ENCODE measurements at regions not wholly inside any gene's neighbourhood (a gene's known extent, or its start where the extent isn't known, plus 50 kb on each side); places are given as distances from the start of the nearest gene placed in this dataset.

DNA sequence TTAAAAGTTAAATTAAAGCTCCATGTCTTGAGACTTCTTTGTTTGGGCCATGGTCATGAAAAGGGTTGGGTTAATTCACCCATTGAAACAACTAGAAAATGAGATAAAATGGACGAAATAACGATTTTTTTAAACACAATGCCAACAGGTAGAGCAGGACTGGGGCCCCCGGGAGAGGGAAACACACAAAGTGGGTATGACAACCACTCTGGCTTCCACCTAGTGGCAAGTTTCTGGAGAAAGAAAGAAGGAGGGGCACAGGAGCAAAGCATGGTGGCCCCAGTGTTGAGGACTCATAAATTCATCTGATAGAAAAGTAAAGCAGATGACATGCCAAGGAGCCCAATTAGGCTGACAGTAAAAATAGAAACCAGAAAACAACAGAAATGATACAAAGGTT, 68.4 kb downstream of the MYEOV start:
- H3K9me3 ChIP-seq (ENCODE audit: control insufficient read depth, insufficient read depth, low read length) = peaks cover 5% of the 10 kb centered on the region
- 85% methylated on average over 3 of the region's 3 CpGs for WGBS (ENCODE audit: insufficient coverage)
- no peaks in the 10 kb centered on the region for H3K27me3 ChIP-seq (ENCODE audit: control insufficient read depth, insufficient read depth, low read length)
- H3K4me3 ChIP-seq (ENCODE audit: low read depth, low read length) = no peak overlapping the region
- DNase-seq (ENCODE audit: low read depth in 4 of 6, low spot score in 6 of 6) = no peak
- H3K36me3 ChIP-seq (ENCODE audit: control insufficient read depth, insufficient read depth, low read length) = no peaks in the 10 kb centered on the region
- H3K27ac ChIP-seq (ENCODE audit: low read depth, low read length) = no peak overlapping the region
- no peaks in the 10 kb centered on the region for H3K4me1 ChIP-seq (ENCODE audit: control insufficient read depth, insufficient read depth, low read length)

DNA sequence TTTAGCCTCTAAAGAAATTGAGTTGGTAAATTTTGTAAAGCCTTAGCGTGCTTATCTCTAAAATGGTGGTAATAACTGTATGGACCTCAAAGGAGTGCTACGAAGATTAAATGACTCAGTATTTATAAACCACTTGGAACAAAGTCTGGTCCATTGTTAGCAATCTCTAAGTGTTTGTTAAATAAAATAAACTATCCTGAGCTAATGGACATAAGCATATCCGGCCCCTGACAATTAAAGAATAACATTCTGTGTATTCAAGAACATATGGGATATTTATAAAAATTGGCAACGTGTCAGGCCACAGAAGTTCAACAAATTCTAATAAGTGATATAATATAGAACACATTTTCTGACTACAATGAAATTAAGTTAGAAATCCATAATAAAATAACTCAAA, 71.0 kb downstream of the MYEOV start:
- Histone ChIP-seq H3K36me3 (ENCODE audit: control insufficient read depth, insufficient read depth, low read length) (no peaks in the 10 kb centered on the region), H3K4me1 (ENCODE audit: control insufficient read depth, insufficient read depth, low read length) (peaks cover 3% of the 10 kb centered on the region), H3K27me3 (ENCODE audit: control insufficient read depth, insufficient read depth, low read length) (no peaks in the 10 kb centered on the region), H3K27ac (ENCODE audit: low read depth, low read length) (no peak overlapping the region), H3K9me3 (ENCODE audit: control insufficient read depth, insufficient read depth, low read length) (peaks cover under 1% of the 10 kb centered on the region), H3K4me3 (ENCODE audit: low read depth, low read length) (no peak overlapping the region)
- 100% methylated on average over 1 of the region's 4 CpGs for WGBS (ENCODE audit: insufficient coverage)
- no peak for DNase-seq (ENCODE audit: low read depth in 4 of 6, low spot score in 6 of 6)

DNA sequence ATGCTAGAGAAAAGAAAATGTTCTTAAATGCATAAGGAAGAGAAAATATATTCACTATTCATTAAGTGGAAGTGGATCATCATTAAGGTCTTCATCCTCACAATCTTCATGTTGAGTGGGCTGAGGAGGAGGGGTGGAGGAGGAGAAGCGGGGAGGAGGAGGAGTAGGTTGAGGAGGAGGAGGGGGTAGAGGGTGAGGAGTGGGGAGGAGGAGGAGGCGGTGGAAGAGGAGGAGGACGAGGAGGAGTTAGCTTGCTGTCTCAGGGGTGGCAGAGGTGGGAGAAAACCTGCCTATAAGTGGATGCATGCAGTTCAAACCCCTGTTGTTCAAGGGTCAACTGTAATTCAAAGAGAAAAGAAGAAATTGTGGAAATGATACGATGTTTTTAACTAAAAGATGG, 71.6 kb downstream of the MYEOV start:
- DNase-seq (ENCODE audit: low read depth in 4 of 6, low spot score in 6 of 6) = no peak
- Histone ChIP-seq H3K4me3 (ENCODE audit: low read depth, low read length) (no peak overlapping the region), H3K4me1 (ENCODE audit: control insufficient read depth, insufficient read depth, low read length) (peaks cover 3% of the 10 kb centered on the region), H3K9me3 (ENCODE audit: control insufficient read depth, insufficient read depth, low read length) (no peaks in the 10 kb centered on the region), H3K36me3 (ENCODE audit: control insufficient read depth, insufficient read depth, low read length) (no peaks in the 10 kb centered on the region), H3K27me3 (ENCODE audit: control insufficient read depth, insufficient read depth, low read length) (no peaks in the 10 kb centered on the region), H3K27ac (ENCODE audit: low read depth, low read length) (no peak overlapping the region)
- WGBS (ENCODE audit: insufficient coverage) = 27% methylated on average over 2 of the region's 4 CpGs

DNA sequence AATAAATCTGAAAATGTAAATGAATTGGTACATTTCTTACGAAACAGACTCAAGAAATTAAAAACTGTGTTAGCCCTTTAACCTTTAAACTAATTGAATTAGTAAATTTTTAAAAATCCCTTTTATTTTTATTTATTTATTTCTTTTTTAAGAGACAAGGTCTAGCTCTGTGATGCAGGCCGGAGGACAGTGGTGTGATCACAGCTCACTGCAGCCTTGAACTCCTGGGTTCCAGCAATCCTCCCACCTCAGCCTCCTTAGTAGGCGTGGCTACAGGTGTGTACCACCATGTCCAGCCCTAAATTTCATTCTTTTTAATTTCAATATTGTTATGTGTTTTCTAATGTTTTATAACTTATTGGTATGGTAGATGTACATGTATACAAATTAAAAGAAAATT, 72.6 kb downstream of the MYEOV start:
- Histone ChIP-seq H3K4me3 (ENCODE audit: low read depth, low read length) (no peak overlapping the region), H3K36me3 (ENCODE audit: control insufficient read depth, insufficient read depth, low read length) (no peaks in the 10 kb centered on the region), H3K27me3 (ENCODE audit: control insufficient read depth, insufficient read depth, low read length) (no peaks in the 10 kb centered on the region), H3K4me1 (ENCODE audit: control insufficient read depth, insufficient read depth, low read length) (peaks cover 3% of the 10 kb centered on the region), H3K27ac (ENCODE audit: low read depth, low read length) (no peak overlapping the region), H3K9me3 (ENCODE audit: control insufficient read depth, insufficient read depth, low read length) (no peaks in the 10 kb centered on the region)
- no CpG with 5 or more reads among the region's 3 CpGs for WGBS (ENCODE audit: insufficient coverage)
- no peak for DNase-seq (ENCODE audit: low read depth in 4 of 6, low spot score in 6 of 6)

GRCh38 chr11:69367211-69367964, 73.4 kb downstream of the MYEOV start:
- H3K27ac ChIP-seq (ENCODE audit: low read depth, low read length) = no peak overlapping the region
- H3K9me3 ChIP-seq (ENCODE audit: control insufficient read depth, insufficient read depth, low read length) = no peaks in the 10 kb centered on the region
- H3K27me3 ChIP-seq (ENCODE audit: control insufficient read depth, insufficient read depth, low read length) = no peaks in the 10 kb centered on the region
- 84% methylated on average over 11 of the region's 13 CpGs for WGBS (ENCODE audit: insufficient coverage)
- no peaks in the 10 kb centered on the region for H3K36me3 ChIP-seq (ENCODE audit: control insufficient read depth, insufficient read depth, low read length)
- no peak for DNase-seq (ENCODE audit: low read depth in 4 of 6, low spot score in 6 of 6)
- H3K4me1 ChIP-seq (ENCODE audit: control insufficient read depth, insufficient read depth, low read length) = peaks cover 3% of the 10 kb centered on the region
- no peak overlapping the region for H3K4me3 ChIP-seq (ENCODE audit: low read depth, low read length)

DNA sequence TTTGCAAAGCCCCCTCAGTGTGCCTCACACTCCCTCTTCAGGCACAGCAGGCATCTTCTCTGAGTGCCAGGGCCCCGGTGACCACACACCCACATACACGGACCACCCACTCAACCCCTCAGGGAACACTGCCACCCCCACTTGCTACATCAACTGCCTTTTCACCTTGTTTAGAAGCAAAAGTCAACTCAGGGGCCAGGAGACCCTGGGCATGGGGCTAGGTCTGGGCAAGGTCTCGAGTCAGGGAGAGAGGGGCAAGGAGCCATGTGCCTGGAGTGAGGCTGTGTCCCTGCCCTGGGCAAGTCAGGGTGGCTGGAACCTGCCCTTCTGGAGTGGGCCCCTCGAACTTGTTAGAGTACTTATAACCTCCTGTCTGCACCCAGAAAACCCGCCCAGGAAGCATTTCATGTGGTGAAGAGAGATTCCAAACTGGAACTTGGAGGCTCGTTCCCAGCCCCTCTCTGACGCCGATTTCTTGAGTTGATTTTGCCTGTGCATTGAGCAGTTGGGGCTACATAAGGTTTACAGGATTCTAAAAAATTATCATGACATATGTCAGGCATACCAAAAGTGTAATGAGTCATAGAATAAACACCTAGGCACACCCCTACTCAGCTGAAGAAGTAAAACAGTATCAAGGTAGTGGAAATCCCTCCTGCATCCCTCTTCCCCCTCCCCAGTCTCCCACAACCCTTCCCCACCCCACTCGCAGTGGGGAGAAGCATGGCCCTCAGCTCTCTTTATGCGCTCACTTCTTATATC, 74.3 kb downstream of the MYEOV start:
- no peak for DNase-seq (ENCODE audit: low read depth in 4 of 6, low spot score in 6 of 6)
- no peak overlapping the region for H3K27ac ChIP-seq (ENCODE audit: low read depth, low read length)
- 69% methylated on average over 5 of the region's 10 CpGs for WGBS (ENCODE audit: insufficient coverage)
- H3K27me3 ChIP-seq (ENCODE audit: control insufficient read depth, insufficient read depth, low read length) = no peaks in the 10 kb centered on the region
- peaks cover 3% of the 10 kb centered on the region for H3K4me1 ChIP-seq (ENCODE audit: control insufficient read depth, insufficient read depth, low read length)
- no peaks in the 10 kb centered on the region for H3K36me3 ChIP-seq (ENCODE audit: control insufficient read depth, insufficient read depth, low read length)
- H3K4me3 ChIP-seq (ENCODE audit: low read depth, low read length) = no peak overlapping the region
- no peaks in the 10 kb centered on the region for H3K9me3 ChIP-seq (ENCODE audit: control insufficient read depth, insufficient read depth, low read length)

- H3K9me3 ChIP-seq (ENCODE audit: control insufficient read depth, insufficient read depth, low read length) = no peaks in the 10 kb centered on the region
- 100% methylated on average over 3 of the region's 5 CpGs for WGBS (ENCODE audit: insufficient coverage)
These were observed 75.4 kb downstream of the MYEOV start for GRCh38 chr11:69369210-69369825.

GRCh38 chr11:69369945-69370344, 76.0 kb downstream of the MYEOV start:
- H3K27ac ChIP-seq (ENCODE audit: low read depth, low read length) = no peak overlapping the region
- no peak overlapping the region for H3K4me3 ChIP-seq (ENCODE audit: low read depth, low read length)
- no peaks in the 10 kb centered on the region for H3K27me3 ChIP-seq (ENCODE audit: control insufficient read depth, insufficient read depth, low read length)
- H3K36me3 ChIP-seq (ENCODE audit: control insufficient read depth, insufficient read depth, low read length) = no peaks in the 10 kb centered on the region
- no peak for DNase-seq (ENCODE audit: low read depth in 4 of 6, low spot score in 6 of 6)
- H3K9me3 ChIP-seq (ENCODE audit: control insufficient read depth, insufficient read depth, low read length) = no peaks in the 10 kb centered on the region
- WGBS (ENCODE audit: insufficient coverage) = 100% methylated on average over 1 of the region's 2 CpGs
- H3K4me1 ChIP-seq (ENCODE audit: control insufficient read depth, insufficient read depth, low read length) = peaks cover 8% of the 10 kb centered on the region

More at GRCh38 chr11:69369210-69369825, 75.4 kb downstream of the MYEOV start:
- Histone ChIP-seq H3K4me3 (ENCODE audit: low read depth, low read length) (no peak overlapping the region), H3K27me3 (ENCODE audit: control insufficient read depth, insufficient read depth, low read length) (no peaks in the 10 kb centered on the region), H3K4me1 (ENCODE audit: control insufficient read depth, insufficient read depth, low read length) (peaks cover 3% of the 10 kb centered on the region), H3K27ac (ENCODE audit: low read depth, low read length) (no peak overlapping the region), H3K36me3 (ENCODE audit: control insufficient read depth, insufficient read depth, low read length) (no peaks in the 10 kb centered on the region)
- DNase-seq (ENCODE audit: low read depth in 4 of 6, low spot score in 6 of 6) = no peak

- Histone ChIP-seq H3K4me1 (ENCODE audit: control insufficient read depth, insufficient read depth, low read length) (peaks cover 11% of the 10 kb centered on the region), H3K9me3 (ENCODE audit: control insufficient read depth, insufficient read depth, low read length) (no peaks in the 10 kb centered on the region), H3K27me3 (ENCODE audit: control insufficient read depth, insufficient read depth, low read length) (no peaks in the 10 kb centered on the region), H3K36me3 (ENCODE audit: control insufficient read depth, insufficient read depth, low read length) (no peaks in the 10 kb centered on the region), H3K27ac (ENCODE audit: low read depth, low read length) (no peak overlapping the region), H3K4me3 (ENCODE audit: low read depth, low read length) (no peak overlapping the region)
- 96% methylated on average over 9 of the region's 13 CpGs for whole genome bisulfite sequencing (ENCODE audit: insufficient coverage)
- no peak for DNase-seq (ENCODE audit: low read depth in 4 of 6, low spot score in 6 of 6)
These were observed 77.2 kb downstream of the MYEOV start for GRCh38 chr11:69370984-69371709.
